Omental fat pad (tissue), 3 donors: ENCODE measurements at regions not wholly inside any gene's neighbourhood (a gene's known extent, or its start where the extent isn't known, plus 50 kb on each side); places are given as distances from the start of the nearest gene placed in this dataset.

Source experiments
- ATAC-seq: fragments of 150-250 bp; one replicate; pipeline ENCODE4 v1.9.1; 2016; ENCODE audit warnings: mild to moderate bottlenecking, moderate library complexity; ENCODE audit not compliant: low FRiP score
- DNase-seq: peaks from one replicate; pipeline ENCODE4 v3.0.0-alpha.2; 2019; ENCODE audit warnings: low spot score
- TF ChIP-seq, protein P1 (sequence below), 3 donors: fragments of 450-650 bp; IDR thresholded peaks; one replicate each; pipeline ENCODE4 v1.5.1; 2016 to 2017; ENCODE audit warnings: antibody characterized with exemption in 3 of 3, mild to moderate bottlenecking in 3 of 3, moderate library complexity in 2 of 3

- TF ChIP-seq, protein P1, sequence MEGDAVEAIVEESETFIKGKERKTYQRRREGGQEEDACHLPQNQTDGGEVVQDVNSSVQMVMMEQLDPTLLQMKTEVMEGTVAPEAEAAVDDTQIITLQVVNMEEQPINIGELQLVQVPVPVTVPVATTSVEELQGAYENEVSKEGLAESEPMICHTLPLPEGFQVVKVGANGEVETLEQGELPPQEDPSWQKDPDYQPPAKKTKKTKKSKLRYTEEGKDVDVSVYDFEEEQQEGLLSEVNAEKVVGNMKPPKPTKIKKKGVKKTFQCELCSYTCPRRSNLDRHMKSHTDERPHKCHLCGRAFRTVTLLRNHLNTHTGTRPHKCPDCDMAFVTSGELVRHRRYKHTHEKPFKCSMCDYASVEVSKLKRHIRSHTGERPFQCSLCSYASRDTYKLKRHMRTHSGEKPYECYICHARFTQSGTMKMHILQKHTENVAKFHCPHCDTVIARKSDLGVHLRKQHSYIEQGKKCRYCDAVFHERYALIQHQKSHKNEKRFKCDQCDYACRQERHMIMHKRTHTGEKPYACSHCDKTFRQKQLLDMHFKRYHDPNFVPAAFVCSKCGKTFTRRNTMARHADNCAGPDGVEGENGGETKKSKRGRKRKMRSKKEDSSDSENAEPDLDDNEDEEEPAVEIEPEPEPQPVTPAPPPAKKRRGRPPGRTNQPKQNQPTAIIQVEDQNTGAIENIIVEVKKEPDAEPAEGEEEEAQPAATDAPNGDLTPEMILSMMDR (IDR thresholded peaks at IDR 0.05) = no peak
- no peak for DNase-seq
- no peak for ATAC-seq
Measured at GRCh38 chr1:103948526-103948925, 198.8 kb downstream of the AMY1C start.

DNA sequence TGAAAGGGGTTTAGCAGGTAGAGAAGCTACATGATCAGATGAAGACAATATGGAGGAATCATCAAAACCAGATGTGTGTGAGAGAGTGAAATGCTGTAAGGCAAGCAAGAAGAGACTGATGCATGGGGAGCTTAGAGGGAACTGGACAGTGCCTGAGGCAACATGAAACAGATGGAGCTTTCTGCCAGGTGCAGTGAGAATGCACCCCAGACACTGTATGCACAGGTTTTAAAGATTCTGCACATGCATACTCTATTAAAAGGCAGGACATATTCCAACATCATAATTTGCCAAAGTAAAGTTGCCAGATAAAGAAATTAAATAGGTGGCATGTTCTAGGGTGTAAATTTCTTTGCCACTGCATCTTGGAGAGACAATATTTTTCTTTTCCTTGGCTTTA lies 200.1 kb downstream of the AMY1C start:
- DNase-seq (no peak), ATAC-seq (no peak)
- TF ChIP-seq, protein P1 (IDR thresholded peaks at IDR 0.05) = no peak

DNA sequence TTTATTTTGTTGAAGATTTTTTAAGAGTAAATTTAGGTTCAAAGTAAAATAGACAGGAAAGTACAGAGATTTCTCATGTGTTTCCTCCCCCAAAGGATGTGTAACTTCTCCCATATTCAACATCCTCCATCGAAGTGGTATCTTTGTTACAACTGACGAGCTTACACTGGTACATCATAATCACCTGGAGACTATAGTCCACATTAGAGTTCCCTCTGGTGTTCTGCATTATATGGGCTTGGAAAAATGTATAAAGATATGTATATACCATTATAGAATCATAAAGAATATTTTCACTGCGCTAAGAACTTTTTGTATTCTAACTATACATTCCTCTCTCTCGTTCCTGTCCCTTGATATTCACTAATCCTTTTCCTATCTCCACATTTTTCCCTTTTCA lies 203.7 kb downstream of the AMY1C start:
- DNase-seq (no peak), ATAC-seq (no peak)
- TF ChIP-seq, protein P1 (IDR thresholded peaks at IDR 0.05) = no peak

DNA sequence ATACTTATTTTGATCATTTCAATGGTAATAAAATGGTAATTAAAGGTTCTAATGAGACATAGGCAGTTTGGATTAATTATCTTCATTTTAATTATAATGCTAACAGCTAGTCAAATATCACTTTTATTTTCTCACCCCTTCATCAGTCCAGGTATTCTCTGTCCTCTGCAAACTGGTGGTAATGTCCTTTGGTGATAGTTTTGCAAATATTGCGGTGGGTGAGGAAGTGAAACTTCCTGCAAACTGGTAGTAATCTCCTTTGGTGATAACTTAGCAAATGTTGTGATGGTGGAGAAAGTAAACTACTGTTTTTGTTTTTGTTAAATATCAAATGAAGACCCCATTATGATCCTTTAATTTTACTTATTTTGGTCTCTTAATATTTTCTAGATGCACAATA lies 209.0 kb downstream of the AMY1C start:
- TF ChIP-seq, protein P1 (IDR thresholded peaks at IDR 0.05) = no peak
- DNase-seq (no peak), ATAC-seq (no peak)

- DNase-seq = no peak
- no peak for ATAC-seq
- TF ChIP-seq, protein P1 (IDR thresholded peaks at IDR 0.05) = no peak
Measured at GRCh38 chr1:103959565-103959964, 209.9 kb downstream of the AMY1C start.

DNA sequence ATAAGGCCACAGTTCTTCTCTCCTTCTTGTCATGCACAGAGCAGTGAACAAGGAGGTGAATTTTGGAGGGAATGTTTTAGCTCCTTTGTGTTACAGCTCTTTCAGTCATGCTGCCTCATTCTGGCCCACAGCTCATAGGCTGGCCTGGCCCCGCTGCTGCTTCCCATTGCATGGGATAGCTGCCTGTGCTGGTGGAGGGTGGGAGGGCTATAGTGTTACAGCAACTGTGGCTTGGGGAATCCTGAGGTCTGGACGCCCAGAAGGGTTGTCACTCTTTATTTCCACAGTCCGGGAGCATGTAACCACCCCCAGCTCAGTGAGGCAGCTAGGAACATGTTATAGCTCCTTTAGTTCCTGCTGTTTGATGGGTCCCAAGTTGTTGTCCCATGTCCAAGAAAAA lies 210.3 kb downstream of the AMY1C start:
- DNase-seq = no peak
- ATAC-seq = no peak
- TF ChIP-seq, protein P1 (IDR thresholded peaks at IDR 0.05) = no peak

DNA sequence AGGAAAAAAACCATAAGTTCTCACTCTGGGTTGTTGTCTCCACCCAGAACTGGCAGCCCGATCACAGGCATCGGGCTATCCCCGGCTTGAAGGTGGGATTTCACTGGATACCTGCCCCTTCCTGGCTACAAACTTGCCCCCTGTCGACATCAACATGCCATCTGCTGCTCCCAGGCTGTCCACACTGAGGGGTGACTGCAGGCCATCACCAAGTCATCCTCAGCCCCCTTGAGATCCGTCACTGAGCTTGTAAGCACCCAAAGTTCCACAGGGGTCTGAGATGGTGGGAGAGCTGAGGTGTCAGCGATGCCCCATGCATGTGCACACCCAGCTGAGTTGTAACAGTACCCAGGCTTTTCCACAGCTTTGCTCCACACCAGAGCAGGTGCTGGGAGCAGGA lies 211.0 kb downstream of the AMY1C start:
- TF ChIP-seq, protein P1 (IDR thresholded peaks at IDR 0.05) = no peak
- ATAC-seq (no peak), DNase-seq (no peak)
